ENCODE measurements at regions not wholly inside any gene's neighbourhood (a gene's known extent, or its start where the extent isn't known, plus 50 kb on each side); places are given as distances from the start of the nearest gene placed in this dataset.

DNA sequence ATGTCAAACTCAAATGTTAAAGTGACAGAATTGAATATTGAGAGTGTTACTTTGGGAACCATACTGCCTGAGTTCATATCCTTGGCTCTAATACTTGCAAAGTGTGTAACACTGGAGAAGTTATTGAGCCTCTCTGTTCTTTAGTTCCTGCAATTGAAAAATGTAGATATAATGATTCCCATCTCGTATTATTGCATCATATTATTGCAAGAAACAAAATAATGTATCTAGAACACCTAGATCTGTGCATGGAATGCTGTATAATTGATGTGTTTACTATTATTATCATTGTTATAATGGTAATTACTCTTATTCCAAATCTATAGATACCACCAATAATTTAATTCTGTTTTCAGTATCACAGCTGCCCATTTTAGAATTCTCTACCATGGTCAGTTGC is 310.3 kb downstream of the GABRG2 start:
- H3K36me3 Mint-ChIP-seq, result no peaks in the 10 kb centered on the region
- H3K27ac Mint-ChIP-seq, result no peak overlapping the region
- no peaks in the 10 kb centered on the region for H3K9me3 Mint-ChIP-seq

DNA sequence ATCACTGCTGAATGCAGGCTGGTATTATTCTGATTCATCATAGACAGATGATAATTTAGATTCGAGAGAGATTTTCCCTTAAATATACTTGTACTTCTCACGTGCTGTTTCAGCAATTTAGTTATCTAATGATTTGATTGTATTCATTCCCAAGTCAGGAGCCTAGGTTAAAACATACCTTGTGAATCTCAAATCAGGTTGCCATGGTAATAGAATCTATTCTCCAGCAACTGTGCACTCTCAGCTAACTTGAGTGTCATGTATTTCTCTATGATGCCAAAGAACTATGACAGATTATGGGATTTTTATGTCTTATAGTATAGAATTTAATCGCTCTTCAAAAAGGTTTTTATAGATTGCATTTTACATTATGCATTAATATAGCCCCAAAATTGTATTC is 315.3 kb downstream of the GABRG2 start:
- H3K27me3 Mint-ChIP-seq, result no peaks in the 10 kb centered on the region

More for the DNA sequence above, 310.3 kb downstream of the GABRG2 start:
- DNase-seq (ENCODE audit: extremely low spot score, unreplicated experiment), result no peak
- H3K4me1 Mint-ChIP-seq (ENCODE audit: unreplicated experiment), result no peaks in the 10 kb centered on the region
- H3K27me3 Mint-ChIP-seq, result no peaks in the 10 kb centered on the region
- no peak overlapping the region for H3K4me3 Mint-ChIP-seq
- TF ChIP-seq, protein P1, sequence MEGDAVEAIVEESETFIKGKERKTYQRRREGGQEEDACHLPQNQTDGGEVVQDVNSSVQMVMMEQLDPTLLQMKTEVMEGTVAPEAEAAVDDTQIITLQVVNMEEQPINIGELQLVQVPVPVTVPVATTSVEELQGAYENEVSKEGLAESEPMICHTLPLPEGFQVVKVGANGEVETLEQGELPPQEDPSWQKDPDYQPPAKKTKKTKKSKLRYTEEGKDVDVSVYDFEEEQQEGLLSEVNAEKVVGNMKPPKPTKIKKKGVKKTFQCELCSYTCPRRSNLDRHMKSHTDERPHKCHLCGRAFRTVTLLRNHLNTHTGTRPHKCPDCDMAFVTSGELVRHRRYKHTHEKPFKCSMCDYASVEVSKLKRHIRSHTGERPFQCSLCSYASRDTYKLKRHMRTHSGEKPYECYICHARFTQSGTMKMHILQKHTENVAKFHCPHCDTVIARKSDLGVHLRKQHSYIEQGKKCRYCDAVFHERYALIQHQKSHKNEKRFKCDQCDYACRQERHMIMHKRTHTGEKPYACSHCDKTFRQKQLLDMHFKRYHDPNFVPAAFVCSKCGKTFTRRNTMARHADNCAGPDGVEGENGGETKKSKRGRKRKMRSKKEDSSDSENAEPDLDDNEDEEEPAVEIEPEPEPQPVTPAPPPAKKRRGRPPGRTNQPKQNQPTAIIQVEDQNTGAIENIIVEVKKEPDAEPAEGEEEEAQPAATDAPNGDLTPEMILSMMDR (conservative IDR thresholded peaks at IDR 0.05), result no peak

DNA sequence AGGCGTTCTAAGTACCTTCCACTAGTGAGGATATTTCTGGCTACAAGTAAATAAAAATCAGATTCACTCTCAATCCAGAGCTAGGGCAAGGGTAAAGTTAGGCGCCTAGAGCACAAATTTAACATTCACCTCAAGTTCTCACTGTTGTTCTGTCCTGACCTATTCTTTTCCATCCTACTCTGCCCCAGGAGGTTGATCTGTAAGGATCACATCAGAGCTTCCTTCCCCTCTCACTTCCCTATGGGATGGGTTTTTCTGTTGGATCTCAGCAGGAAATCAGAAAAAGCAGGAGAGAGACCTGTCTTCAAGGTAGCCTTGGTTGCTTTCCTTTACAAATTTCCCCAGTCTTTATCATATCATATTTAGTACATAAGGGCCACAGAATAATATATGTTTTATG is 316.7 kb downstream of the GABRG2 start:
- TF ChIP-seq, protein P1 (conservative IDR thresholded peaks at IDR 0.05), result no peak
- H3K27ac Mint-ChIP-seq, result no peak overlapping the region
- no peaks in the 10 kb centered on the region for H3K27me3 Mint-ChIP-seq
- no peaks in the 10 kb centered on the region for H3K4me1 Mint-ChIP-seq (ENCODE audit: unreplicated experiment)
- H3K4me3 Mint-ChIP-seq, result no peak overlapping the region
- no peaks in the 10 kb centered on the region for H3K36me3 Mint-ChIP-seq
- no peak for DNase-seq (ENCODE audit: extremely low spot score, unreplicated experiment)
- no peaks in the 10 kb centered on the region for H3K9me3 Mint-ChIP-seq

More for the DNA sequence above, 315.3 kb downstream of the GABRG2 start:
- no peaks in the 10 kb centered on the region for H3K36me3 Mint-ChIP-seq
- no peak overlapping the region for H3K27ac Mint-ChIP-seq
- H3K4me1 Mint-ChIP-seq (ENCODE audit: unreplicated experiment), result no peaks in the 10 kb centered on the region
- H3K4me3 Mint-ChIP-seq, result no peak overlapping the region
- TF ChIP-seq, protein P1 (conservative IDR thresholded peaks at IDR 0.05), result no peak
- H3K9me3 Mint-ChIP-seq, result no peaks in the 10 kb centered on the region
- DNase-seq (ENCODE audit: extremely low spot score, unreplicated experiment), result no peak

DNA sequence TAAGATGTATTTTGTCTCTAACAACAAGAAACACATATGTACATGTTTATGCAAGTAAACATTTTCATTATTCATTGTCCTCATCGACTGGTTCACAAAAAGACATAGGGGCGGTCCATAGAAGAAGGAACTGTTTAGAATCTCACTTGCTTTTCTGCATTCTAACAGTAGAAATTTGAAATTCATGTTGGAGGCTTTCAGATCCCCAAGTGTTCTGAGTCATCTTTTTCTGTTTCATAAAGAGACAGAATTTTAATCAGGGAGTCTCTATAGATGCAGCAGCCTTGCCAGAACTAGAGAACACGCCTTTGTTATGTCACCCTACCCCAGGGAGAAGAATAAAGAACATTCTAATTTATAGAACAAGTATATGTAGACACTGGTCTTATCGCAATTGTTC is 324.3 kb downstream of the GABRG2 start:
- no peak for DNase-seq (ENCODE audit: extremely low spot score, unreplicated experiment)
- Mint-ChIP-seq H3K27me3 (no peaks in the 10 kb centered on the region), H3K27ac (no peak overlapping the region), H3K9me3 (no peaks in the 10 kb centered on the region), H3K36me3 (no peaks in the 10 kb centered on the region), H3K4me1 (ENCODE audit: unreplicated experiment) (no peaks in the 10 kb centered on the region), H3K4me3 (no peak overlapping the region)
- TF ChIP-seq, protein P1 (conservative IDR thresholded peaks at IDR 0.05), result no peak

DNA sequence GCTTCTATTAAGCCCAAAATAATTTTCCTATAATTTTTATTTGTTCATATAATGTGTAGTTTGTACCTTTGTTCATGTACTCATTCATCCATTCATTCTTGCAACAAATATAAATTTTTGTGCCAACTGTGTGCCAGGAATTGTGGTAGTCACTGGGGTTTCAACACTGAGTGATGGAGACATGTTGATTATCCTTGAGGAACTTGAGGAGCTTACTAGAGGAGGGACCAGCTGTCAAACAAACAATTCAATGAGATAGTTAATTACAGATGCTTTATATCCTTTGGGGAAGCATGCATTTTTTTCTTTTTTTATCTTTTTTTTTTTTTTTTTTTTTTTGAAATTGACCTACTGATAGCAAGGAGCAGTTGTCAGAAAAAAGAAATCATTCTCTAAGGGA is 324.8 kb downstream of the GABRG2 start:
- no peaks in the 10 kb centered on the region for H3K27me3 Mint-ChIP-seq

More for the DNA sequence above, 324.8 kb downstream of the GABRG2 start:
- no peak for DNase-seq (ENCODE audit: extremely low spot score, unreplicated experiment)
- TF ChIP-seq, protein P1 (conservative IDR thresholded peaks at IDR 0.05), result no peak
- Mint-ChIP-seq H3K36me3 (no peaks in the 10 kb centered on the region), H3K9me3 (no peaks in the 10 kb centered on the region), H3K4me1 (ENCODE audit: unreplicated experiment) (no peaks in the 10 kb centered on the region), H3K4me3 (no peak overlapping the region), H3K27ac (no peak overlapping the region)

Measured in type B pancreatic cell (in vitro differentiated cells).